ENCODE measurements at regions not wholly inside any gene's neighbourhood (a gene's known extent, or its start where the extent isn't known, plus 50 kb on each side); places are given as distances from the start of the nearest gene placed in this dataset.
"Not testable (repeated sequence)": the region's sequence is repeated elsewhere in the genome, so short reads cannot be mapped to it uniquely, and the experiment has no call there.

GRCh38 chr1:163980394-163980793, 578.6 kb upstream of the PBX1 start:
- Histone ChIP-seq H3K36me3 (no peaks in the 10 kb centered on the region), H3K4me1 (no peaks in the 10 kb centered on the region), H3K4me3 (no peak overlapping the region), H3K9ac (no peak overlapping the region), H3K9me3 (replicated peaks in 1 of 11) (no peaks in the 10 kb centered on the region), H3K27me3 (no peaks in the 10 kb centered on the region), H3K4me2 (no peak overlapping the region), H4K20me1 (no peaks in the 10 kb centered on the region), H3K27ac (no peak overlapping the region)
- TF ChIP-seq Cebpa-rat (IDR thresholded peaks at IDR 0.05): no peak

- no peaks in the 10 kb centered on the region for H3K36me3 ChIP-seq
- no peaks in the 10 kb centered on the region for H3K9me3 ChIP-seq (replicated peaks in 1 of 11)
- no peak overlapping the region for H3K9ac ChIP-seq
- TF ChIP-seq Cebpa-rat (IDR thresholded peaks at IDR 0.05): no peak
- H3K27ac ChIP-seq: no peak overlapping the region
- no peaks in the 10 kb centered on the region for H3K4me1 ChIP-seq
- no peaks in the 10 kb centered on the region for H3K27me3 ChIP-seq
- no peaks in the 10 kb centered on the region for H4K20me1 ChIP-seq
- H3K4me3 ChIP-seq: no peak overlapping the region
- no peak overlapping the region for H3K4me2 ChIP-seq
Observed at GRCh38 chr1:163981500-163982030, 577.4 kb upstream of the PBX1 start.

GRCh38 chr1:163983097-163983496, 575.9 kb upstream of the PBX1 start:
- H3K27me3 ChIP-seq: no peaks in the 10 kb centered on the region
- no peaks in the 10 kb centered on the region for H3K36me3 ChIP-seq
- no peak overlapping the region for H3K4me2 ChIP-seq
- H3K9me3 ChIP-seq (replicated peaks in 1 of 11): no peaks in the 10 kb centered on the region
- H3K4me3 ChIP-seq: no peak overlapping the region
- no peak overlapping the region for H3K9ac ChIP-seq
- H4K20me1 ChIP-seq: no peaks in the 10 kb centered on the region
- TF ChIP-seq Cebpa-rat (IDR thresholded peaks at IDR 0.05): no peak
- no peaks in the 10 kb centered on the region for H3K4me1 ChIP-seq
- no peak overlapping the region for H3K27ac ChIP-seq

GRCh38 chr1:163985700-163986099, 573.3 kb upstream of the PBX1 start:
- Histone ChIP-seq H3K4me1 (no peaks in the 10 kb centered on the region), H3K4me3 (no peak overlapping the region), H3K4me2 (no peak overlapping the region), H3K27ac (no peak overlapping the region), H3K27me3 (no peaks in the 10 kb centered on the region), H3K36me3 (no peaks in the 10 kb centered on the region), H3K9ac (no peak overlapping the region), H3K9me3 (replicated peaks in 1 of 11) (peaks cover 0 to 8% (median 4%) of the 10 kb centered on the region in 11 experiments; a peak in 5 of 22 replicates), H4K20me1 (no peaks in the 10 kb centered on the region)
- TF ChIP-seq Cebpa-rat (IDR thresholded peaks at IDR 0.05): no peak

DNA sequence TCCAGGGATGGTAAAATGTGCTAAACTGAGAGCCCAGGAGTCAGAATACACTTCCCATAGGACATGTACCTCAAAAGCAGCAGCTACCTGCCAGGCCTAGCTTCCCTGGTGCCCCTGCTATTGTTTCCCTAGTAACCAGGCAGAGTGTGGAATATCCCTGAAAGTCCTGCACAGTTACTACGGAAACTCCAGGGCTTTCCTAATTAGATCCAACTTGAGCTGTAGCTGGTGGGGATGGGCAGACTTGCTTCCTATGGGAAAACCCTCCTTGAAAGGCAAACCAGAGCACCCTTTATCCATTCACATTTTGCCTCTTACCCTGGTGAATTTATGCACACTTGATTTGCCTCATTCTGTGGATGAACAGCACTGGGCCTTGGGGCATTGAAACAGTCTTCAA, 559.9 kb upstream of the PBX1 start:
- H3K9ac ChIP-seq: no peak overlapping the region
- no peaks in the 10 kb centered on the region for H3K27me3 ChIP-seq
- H3K9me3 ChIP-seq (replicated peaks in 1 of 11): peaks cover 0 to 9% (median 0%) of the 10 kb centered on the region in 11 experiments; a peak in 4 of 22 replicates
- no peaks in the 10 kb centered on the region for H3K36me3 ChIP-seq
- no peaks in the 10 kb centered on the region for H4K20me1 ChIP-seq
- H3K4me3 ChIP-seq: no peak overlapping the region
- no peak overlapping the region for H3K27ac ChIP-seq
- no peak for TF ChIP-seq Cebpa-rat (IDR thresholded peaks at IDR 0.05)
- H3K4me1 ChIP-seq: no peaks in the 10 kb centered on the region
- H3K4me2 ChIP-seq: no peak overlapping the region

GRCh38 chr1:164006186-164006585, 552.8 kb upstream of the PBX1 start:
- H3K27me3 ChIP-seq, H3K4me1 ChIP-seq, H3K27ac ChIP-seq, H3K4me2 ChIP-seq, H3K9ac ChIP-seq, H3K36me3 ChIP-seq, H4K20me1 ChIP-seq, H3K4me3 ChIP-seq: not testable (repeated sequence)
- H3K9me3 ChIP-seq (replicated peaks in 1 of 11): peaks cover 0 to 24% (median 6%) of the 10 kb centered on the region in 11 experiments; a peak in 12 of 22 replicates

DNA sequence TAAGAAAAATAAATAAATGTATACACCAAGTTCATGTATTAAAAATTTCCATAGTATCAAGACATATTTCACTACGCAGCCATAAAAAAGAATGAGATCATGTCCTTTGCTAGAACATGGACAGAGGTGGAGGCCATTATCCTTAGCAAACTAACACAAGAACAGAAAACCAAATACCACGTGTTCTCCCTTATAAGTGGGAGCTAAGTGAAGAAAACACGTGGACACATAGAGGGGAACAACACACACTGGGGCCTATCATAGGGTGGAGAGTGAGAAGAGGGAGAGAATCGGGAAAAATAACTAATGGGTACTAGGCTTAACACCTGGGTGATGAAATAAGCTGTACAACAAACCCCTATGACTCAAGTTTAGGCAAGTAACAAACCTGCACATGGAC, 552.4 kb upstream of the PBX1 start:
- TF ChIP-seq Cebpa-rat (IDR thresholded peaks at IDR 0.05): no peak
- H3K4me2 ChIP-seq: no peak overlapping the region
- H3K27me3 ChIP-seq: no peaks in the 10 kb centered on the region
- no peak overlapping the region for H3K9ac ChIP-seq
- no peak overlapping the region for H3K27ac ChIP-seq
- no peaks in the 10 kb centered on the region for H3K4me1 ChIP-seq
- H3K4me3 ChIP-seq: no peak overlapping the region
- no peaks in the 10 kb centered on the region for H3K36me3 ChIP-seq
- peaks cover 0 to 27% (median 6%) of the 10 kb centered on the region in 11 experiments; a peak in 13 of 22 replicates for H3K9me3 ChIP-seq (replicated peaks in 1 of 11)
- no peaks in the 10 kb centered on the region for H4K20me1 ChIP-seq

- no peaks in the 10 kb centered on the region for H3K36me3 ChIP-seq
- no peaks in the 10 kb centered on the region for H3K4me1 ChIP-seq
- TF ChIP-seq Cebpa-rat (IDR thresholded peaks at IDR 0.05): no peak
- H3K9me3 ChIP-seq (replicated peaks in 1 of 11): peaks cover 11 to 20% (median 16%) of the 10 kb centered on the region in 11 experiments; a peak in 21 of 22 replicates
- H3K4me3 ChIP-seq: no peak overlapping the region
- H3K9ac ChIP-seq: no peak overlapping the region
- no peak overlapping the region for H3K27ac ChIP-seq
- no peaks in the 10 kb centered on the region for H3K27me3 ChIP-seq
- no peaks in the 10 kb centered on the region for H4K20me1 ChIP-seq
- no peak overlapping the region for H3K4me2 ChIP-seq
Observed at GRCh38 chr1:164017239-164017638, 541.7 kb upstream of the PBX1 start.

DNA sequence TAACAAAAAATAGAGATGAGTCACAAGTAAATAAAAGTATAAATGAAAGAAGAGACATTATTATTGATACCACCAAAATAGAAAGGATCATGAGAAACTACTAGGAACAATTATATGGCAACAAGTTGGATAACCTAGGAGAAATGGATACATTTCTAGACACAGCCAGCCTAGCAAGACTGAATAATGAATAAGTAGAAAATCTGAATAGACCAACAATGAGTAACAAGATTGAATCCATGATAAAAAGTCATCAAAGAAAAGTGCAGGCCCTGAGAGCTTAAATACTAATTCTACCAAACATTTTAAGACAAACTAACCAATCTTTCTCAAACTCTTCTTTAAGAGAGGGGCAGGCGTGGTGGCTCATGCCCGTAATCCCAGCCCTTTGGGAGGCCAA, 538.6 kb upstream of the PBX1 start:
- Histone ChIP-seq H3K27me3 (no peaks in the 10 kb centered on the region), H3K4me3 (no peak overlapping the region), H3K4me1 (no peaks in the 10 kb centered on the region), H3K27ac (no peak overlapping the region), H4K20me1 (no peaks in the 10 kb centered on the region), H3K9me3 (replicated peaks in 1 of 11) (peaks cover 10 to 19% (median 16%) of the 10 kb centered on the region in 11 experiments; a peak in 21 of 22 replicates), H3K36me3 (no peaks in the 10 kb centered on the region), H3K4me2 (no peak overlapping the region), H3K9ac (no peak overlapping the region)
- TF ChIP-seq Cebpa-rat (IDR thresholded peaks at IDR 0.05): no peak

- no peaks in the 10 kb centered on the region for H3K4me1 ChIP-seq
- TF ChIP-seq Cebpa-rat (IDR thresholded peaks at IDR 0.05): no peak
- no peak overlapping the region for H3K4me2 ChIP-seq
- H3K36me3 ChIP-seq: no peaks in the 10 kb centered on the region
- no peak overlapping the region for H3K27ac ChIP-seq
- H3K9me3 ChIP-seq (replicated peaks in 1 of 11): peaks cover 10 to 18% (median 16%) of the 10 kb centered on the region in 11 experiments; a peak in 21 of 22 replicates
- H4K20me1 ChIP-seq: no peaks in the 10 kb centered on the region
- no peaks in the 10 kb centered on the region for H3K27me3 ChIP-seq
- H3K9ac ChIP-seq: no peak overlapping the region
- H3K4me3 ChIP-seq: no peak overlapping the region
Observed at GRCh38 chr1:164021813-164022212, 537.2 kb upstream of the PBX1 start.
